Muscle of back (tissue), 3 donors: ENCODE measurements at regions not wholly inside any gene's neighbourhood (a gene's known extent, or its start where the extent isn't known, plus 50 kb on each side); places are given as distances from the start of the nearest gene placed in this dataset.
"Not testable (repeated sequence)": the region's sequence is repeated elsewhere in the genome, so short reads cannot be mapped to it uniquely, and the experiment has no call there.

Experiments used
- DNase-seq, 3 donors: peaks; one replicate each; pipeline versions ENCODE4 v3.0.0 to v3.0.0-alpha.2; 2013

GRCh38 chr3:192968901-192969300, 51.2 kb upstream of the MB21D2 start:
- peak in 1 of 3 donors; percentile 29 for DNase-seq

GRCh38 chr3:192980632-192981031, 63.0 kb upstream of the MB21D2 start:
- DNase-seq = no peak

- no peak for DNase-seq
These were observed 68.7 kb upstream of the MB21D2 start for GRCh38 chr3:192986379-192986778.

GRCh38 chr3:192991356-192991755, 73.7 kb upstream of the MB21D2 start:
- DNase-seq = no peak

- no peak for DNase-seq
These were observed 74.7 kb upstream of the MB21D2 start for GRCh38 chr3:192992361-192992760.

GRCh38 chr3:192993411-192993810, 75.8 kb upstream of the MB21D2 start:
- DNase-seq = no peak

GRCh38 chr3:193001113-193001512, 83.5 kb upstream of the MB21D2 start:
- not testable (repeated sequence) for DNase-seq

- DNase-seq = not testable (repeated sequence)
These were observed 86.0 kb upstream of the MB21D2 start for GRCh38 chr3:193003624-193004023.

- no peak for DNase-seq
These were observed 91.0 kb upstream of the MB21D2 start for GRCh38 chr3:193008654-193009053.

GRCh38 chr3:193010191-193010590, 92.5 kb upstream of the MB21D2 start:
- DNase-seq = peak; percentile 37 to 64 (median 56)

GRCh38 chr3:193011958-193012357, 94.3 kb upstream of the MB21D2 start:
- no peak for DNase-seq

- peak; percentile 8 to 18 (median 14) for DNase-seq
These were observed 97.2 kb upstream of the MB21D2 start for GRCh38 chr3:193014902-193015301.

- peak in 1 of 3 donors; percentile 20 for DNase-seq
These were observed 98.8 kb upstream of the MB21D2 start for GRCh38 chr3:193016437-193016901.

- DNase-seq = no peak
These were observed 103.9 kb upstream of the MB21D2 start for GRCh38 chr3:193021506-193022010.

- DNase-seq = no peak
These were observed 105.6 kb upstream of the MB21D2 start for GRCh38 chr3:193023218-193023617.

- DNase-seq = no peak
These were observed 110.6 kb upstream of the MB21D2 start for GRCh38 chr3:193028258-193028657.

- DNase-seq = no peak
These were observed 112.1 kb upstream of the MB21D2 start for GRCh38 chr3:193029800-193030199.

GRCh38 chr3:193030276-193030675, 112.6 kb upstream of the MB21D2 start:
- no peak for DNase-seq

GRCh38 chr3:193031911-193032310, 114.3 kb upstream of the MB21D2 start:
- DNase-seq = no peak

- DNase-seq = no peak
These were observed 115.6 kb upstream of the MB21D2 start for GRCh38 chr3:193033226-193033780.

GRCh38 chr3:193037828-193038227, 120.2 kb upstream of the MB21D2 start:
- DNase-seq = not testable (repeated sequence)

GRCh38 chr3:193039058-193039457, 121.4 kb upstream of the MB21D2 start:
- DNase-seq = no peak

GRCh38 chr3:193040836-193041672, 123.4 kb upstream of the MB21D2 start:
- DNase-seq = peak in 1 of 3 donors; percentile 22
